Activated CD8-positive, alpha-beta memory T cell treated with anti-CD3 and anti-CD28 coated beads for 4 hours (primary cell): ENCODE measurements at regions not wholly inside any gene's neighbourhood (a gene's known extent, or its start where the extent isn't known, plus 50 kb on each side); places are given as distances from the start of the nearest gene placed in this dataset.

Experiments used
- DNase-seq, 2 donors: peaks; one replicate each; pipeline ENCODE4 v3.0.0-alpha.2; 2020; ENCODE audit warnings: low read depth in 2 of 2

DNA sequence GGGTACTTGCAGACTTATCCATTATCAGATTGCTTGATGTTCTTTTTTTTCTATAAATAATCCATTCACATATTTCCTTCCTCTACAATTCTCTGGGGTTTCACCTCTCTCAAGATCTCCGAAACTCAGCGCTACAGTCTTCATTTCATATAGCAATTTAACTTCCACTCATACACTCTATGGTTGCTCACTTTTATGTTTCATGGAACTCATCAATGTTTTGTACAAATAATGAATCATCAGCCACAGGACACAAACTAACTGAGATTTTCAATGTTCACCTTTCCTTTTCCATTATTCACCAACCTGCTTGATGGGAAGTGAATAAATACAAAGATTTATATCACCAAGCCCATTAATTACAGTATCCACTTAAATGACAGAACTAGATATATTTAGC lies 534.7 kb downstream of the LRFN5 start:
- DNase-seq = no peak

DNA sequence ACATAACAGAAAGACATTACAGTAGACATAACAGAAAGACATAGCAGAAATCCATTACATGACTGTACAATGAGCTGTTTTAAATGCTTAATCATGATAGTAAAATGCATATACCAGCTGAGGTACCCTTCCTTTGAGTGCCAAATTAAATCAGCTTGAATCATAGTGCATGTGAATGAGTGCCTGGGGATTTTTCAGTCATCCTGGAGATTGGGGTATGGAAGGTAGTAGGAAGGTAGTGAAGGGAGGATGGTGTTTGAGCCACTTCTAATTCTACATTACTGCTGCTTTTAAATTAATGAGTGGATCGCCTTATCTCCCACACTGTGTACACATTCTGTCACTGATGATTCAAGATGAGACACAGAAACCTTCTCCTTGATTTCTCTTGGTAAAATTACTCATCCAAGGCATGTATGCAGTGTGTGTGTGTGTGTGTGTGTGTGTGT lies 534.2 kb downstream of the LRFN5 start:
- no peak for DNase-seq

DNA sequence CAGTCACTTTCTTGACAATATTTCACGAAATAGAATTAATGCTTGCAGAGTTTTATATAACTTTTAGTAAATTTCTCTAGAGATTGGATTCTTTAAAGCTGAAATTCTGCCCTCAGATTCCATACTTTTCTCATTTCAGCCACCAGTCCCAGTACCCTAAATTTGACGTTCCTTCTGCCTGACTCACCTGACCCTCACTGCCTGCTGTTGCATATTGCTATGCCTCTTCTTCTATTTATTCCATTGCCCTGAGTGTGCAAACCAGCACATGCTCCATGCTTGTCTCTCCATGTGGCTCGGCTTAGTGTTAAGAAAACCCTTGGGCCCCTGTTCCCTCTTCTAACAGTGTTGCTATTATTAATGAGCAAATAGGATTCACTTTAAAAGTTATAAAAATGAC lies 533.3 kb downstream of the LRFN5 start:
- no peak for DNase-seq

DNA sequence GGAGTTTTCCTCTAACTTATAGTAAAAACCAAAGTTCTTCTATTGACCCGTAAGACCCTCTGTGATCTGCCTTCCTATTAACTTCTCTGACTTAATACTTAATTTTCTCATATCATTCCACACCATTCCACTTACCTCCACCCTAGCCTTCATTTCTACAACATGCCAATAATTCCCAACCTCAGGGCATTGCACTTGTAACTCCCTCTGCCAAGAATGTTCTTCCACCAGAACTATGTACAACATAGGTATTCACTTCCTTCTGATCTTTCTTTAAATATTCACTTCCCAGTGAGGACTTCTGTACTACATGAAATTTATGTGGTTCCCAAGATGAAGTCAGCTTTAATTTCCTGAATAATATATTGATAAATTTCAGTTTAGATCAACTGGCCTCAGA lies 531.7 kb downstream of the LRFN5 start:
- no peak for DNase-seq

DNA sequence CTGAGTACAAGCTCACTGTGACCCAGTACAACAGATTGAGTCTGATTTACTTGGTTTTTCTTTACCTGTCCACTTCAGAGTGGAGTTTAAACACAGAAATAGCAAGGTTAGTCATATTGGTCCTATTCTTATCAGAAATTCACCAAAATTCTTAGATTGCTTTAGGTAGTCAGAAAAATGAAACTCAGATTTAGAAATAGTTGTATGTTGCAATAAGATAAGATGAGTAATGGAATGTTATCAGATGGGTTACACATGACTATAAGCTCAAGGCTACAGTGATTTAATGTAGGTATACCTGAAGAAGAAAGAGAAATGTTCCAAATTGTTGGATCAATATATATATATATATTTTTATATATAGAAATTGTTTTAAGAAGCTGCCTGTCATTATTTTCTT lies 524.1 kb downstream of the LRFN5 start:
- DNase-seq = no peak

DNA sequence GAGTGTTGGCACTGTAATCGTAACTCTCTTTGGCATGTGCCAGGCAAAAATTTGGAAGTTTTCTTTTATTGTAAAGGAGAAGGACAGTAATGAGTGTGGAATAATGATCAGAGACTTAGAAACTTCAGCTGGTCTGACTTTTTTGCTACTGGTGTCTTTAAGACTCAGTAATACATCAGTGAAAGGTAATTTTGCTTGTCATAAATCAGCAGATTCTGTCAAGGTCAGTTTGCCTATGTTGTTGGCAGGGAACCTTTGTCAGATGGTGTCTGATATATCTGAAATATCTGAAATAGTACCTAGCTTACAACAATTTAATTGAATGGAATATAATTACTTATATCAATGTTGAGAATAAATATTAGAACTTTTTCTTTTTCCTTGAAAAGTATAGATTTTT lies 516.9 kb downstream of the LRFN5 start:
- no peak for DNase-seq

DNA sequence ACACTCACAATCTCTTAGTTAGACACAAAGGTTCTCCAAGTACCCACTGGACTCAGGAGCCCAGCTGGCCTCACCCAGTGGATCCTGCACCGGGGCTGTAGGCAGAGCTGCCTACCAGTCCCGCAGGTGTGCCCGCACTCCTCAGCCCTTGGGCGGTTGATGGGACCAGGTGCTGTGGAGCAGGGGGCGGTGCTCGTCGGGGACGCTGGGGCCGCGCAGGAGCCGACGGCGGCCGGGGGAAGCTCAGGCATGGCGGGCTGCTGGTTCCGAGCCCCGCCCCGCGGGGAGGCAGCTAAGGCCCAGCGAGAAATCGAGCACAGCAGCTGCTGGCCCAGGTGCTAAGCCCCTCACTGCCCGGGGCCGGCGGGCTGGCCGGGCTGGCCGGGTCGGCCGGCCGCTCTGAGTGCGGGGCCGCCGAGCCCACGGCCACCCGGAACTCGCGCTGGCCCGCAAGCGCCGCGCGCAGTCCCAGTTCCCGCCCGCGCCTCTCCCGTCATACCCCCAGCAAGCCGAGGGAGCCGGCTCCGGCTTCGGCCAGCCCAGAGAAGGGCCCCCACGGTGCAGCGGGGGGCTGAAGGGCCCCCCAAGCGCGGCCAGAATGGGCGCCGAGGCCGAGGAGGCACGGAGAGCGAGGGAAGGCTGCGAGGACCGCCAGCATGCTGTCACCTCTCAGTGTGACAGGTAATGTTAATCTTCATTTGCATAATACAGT lies 506.8 kb downstream of the LRFN5 start:
- DNase-seq = no peak

DNA sequence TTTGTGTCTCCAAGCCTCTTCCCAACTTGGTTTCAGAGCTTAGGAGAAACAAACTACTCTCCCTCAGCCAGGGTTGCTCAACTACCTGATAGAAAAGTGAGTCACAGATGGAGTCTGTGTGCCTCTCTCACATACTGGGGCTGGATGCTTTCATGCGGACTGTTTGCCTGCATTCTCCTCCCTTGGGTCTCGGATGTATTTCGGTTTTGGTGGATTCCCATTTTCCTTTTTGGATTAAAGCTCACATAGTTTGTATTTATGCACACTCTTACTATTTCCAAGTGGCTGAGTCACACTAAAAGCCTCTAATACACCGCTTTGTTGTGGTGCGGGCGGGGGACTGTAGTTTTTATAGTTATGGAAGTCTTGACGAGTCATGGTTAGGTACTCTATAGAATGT lies 505.4 kb downstream of the LRFN5 start:
- DNase-seq = no peak

DNA sequence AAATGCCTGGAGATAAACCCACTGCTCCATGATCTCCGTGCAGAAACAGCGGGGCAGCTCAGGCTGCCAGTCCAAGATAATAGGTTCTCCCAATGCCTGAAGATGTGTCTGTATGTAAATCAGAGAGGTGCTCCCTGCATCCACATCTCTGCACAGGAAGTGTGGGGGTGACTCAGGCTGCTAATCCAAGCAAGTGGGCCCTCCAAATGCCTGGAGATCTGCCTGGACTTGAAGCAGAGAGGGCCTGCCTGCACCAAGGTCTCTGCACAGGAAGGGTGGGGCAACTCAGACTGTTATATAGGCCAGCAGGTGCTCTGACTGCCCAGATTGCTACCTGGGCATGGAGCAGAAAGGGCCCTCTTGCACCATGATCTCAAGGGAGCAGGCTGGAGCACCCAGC lies 504.7 kb downstream of the LRFN5 start:
- DNase-seq = no peak

DNA sequence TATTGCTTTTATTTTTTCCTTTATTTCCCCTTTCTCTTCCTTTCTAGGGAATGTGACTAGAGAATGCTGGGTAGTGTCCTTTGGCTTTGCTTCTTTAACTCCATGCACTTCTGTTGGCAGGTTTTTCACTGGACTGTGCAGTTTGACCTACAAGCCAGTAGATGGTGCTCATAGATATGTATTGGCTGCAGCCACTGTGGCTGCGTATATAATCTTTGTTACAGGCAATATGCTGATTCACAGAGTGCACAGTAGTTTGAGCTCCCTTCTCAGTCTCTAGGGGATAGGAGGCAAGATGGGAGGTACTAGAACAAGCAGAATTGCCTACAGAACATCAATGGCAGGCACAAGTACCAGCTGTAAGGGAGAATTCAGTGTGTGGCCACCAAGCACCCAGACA lies 503.5 kb downstream of the LRFN5 start:
- no peak for DNase-seq

DNA sequence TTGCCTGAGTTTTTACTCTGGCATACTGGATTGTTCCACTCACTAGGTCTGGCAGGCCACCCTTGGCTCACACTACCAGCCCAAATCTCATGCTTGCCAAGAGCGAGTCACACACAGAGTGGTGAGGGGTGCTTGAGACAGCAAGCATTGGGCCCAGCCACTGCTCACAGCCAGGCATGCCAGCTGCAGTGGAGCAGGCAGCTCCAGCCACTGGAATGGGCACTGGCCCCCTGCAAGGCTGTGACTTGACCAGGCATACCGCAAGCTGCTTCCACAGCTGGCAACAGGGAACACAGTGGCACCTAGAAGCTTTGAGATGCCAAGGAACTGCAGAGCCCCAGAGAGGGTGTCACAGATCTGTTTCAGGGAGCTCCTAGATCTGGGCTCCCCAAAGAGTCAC lies 488.5 kb downstream of the LRFN5 start:
- DNase-seq = no peak

DNA sequence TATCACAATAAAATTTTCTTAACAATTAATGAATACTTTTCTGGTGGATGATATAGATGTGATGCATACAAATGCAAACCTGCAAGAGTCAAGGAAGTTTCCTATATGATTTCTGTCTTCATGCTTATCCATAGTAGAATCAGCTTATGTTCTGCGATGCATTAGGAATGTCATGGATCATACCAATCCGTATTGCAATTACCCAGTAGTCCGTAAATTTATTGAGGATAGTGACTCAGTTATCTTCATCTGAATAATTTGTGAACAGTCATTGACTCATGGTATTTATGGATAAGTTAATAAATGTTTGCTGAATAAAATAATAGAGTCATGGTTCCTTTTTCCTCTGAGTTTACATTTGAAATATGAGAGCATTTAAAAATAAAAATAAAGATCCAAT lies 483.4 kb downstream of the LRFN5 start:
- DNase-seq = no peak

DNA sequence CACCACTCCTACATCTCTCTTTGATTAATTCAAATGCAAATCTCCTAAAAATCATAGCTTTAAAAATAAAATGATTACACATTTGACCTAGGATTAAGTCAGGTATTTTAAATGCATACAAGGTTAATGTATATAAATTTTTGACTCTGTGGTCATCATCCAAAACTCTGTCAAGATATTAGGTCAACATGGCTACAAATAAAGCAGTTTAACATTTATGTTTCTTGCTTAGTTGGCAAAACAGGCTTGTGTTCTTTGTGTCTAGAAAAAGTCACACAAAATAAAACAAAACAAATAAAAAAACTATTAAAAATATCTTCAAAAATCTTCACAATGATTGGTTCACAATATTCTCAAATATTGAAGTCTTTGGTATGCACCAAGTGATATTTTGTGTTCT lies 473.2 kb downstream of the LRFN5 start:
- DNase-seq = no peak

DNA sequence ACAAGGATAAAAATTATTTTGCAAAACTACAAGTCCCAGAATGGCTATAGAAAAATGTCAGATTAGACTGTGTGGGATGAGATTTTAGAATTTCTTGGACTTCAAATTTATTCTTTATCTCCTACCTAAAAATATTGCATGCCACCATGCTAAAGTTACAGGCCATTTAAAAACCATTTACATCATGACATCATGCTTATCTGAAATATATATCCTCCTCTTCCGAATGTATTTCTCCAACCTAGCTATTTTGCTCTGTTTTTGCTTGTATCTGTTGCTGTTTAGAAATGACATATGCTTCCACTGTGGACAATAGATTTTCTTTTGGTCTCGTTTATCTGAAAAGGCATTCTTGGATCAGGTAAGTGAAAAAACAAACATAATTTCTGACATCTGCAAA lies 471.7 kb downstream of the LRFN5 start:
- DNase-seq = no peak

DNA sequence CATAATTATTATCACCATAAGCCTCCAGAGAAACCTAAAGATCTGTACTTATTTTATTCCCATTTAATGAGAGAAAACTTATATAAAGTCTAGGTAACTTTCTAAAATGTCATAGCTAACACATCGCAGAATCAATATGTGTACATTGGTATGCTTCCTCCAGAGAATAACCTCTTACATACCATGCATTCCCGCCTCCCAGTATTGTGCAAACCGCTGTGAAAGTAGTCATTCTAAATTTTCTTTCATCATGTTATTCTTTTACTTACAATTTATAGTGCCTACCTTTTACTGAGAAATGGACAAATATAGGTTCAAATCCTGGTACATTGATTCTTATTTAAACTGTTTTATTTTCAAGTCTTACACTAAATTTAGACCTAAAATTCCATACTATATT lies 463.4 kb downstream of the LRFN5 start:
- DNase-seq = no peak

DNA sequence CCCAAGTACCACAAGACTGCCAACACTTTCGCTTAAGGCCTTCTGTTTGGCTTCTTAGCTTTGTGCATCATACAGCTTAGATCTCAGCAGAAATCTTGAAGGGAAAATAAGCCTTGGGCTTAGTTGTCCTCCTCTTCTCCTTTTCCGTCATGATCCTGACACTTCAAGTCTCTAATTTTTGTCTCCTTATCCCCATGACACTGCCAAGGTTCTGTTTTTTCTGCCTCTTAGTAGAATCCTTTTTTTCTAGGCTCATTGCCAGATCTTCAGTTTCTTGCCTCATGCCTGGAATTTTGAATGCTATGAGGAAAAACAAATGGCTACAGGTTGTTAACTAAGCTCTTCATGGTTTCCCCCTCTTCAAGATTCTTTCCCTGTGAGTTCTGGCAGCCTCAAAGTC lies 450.4 kb downstream of the LRFN5 start:
- DNase-seq = no peak

DNA sequence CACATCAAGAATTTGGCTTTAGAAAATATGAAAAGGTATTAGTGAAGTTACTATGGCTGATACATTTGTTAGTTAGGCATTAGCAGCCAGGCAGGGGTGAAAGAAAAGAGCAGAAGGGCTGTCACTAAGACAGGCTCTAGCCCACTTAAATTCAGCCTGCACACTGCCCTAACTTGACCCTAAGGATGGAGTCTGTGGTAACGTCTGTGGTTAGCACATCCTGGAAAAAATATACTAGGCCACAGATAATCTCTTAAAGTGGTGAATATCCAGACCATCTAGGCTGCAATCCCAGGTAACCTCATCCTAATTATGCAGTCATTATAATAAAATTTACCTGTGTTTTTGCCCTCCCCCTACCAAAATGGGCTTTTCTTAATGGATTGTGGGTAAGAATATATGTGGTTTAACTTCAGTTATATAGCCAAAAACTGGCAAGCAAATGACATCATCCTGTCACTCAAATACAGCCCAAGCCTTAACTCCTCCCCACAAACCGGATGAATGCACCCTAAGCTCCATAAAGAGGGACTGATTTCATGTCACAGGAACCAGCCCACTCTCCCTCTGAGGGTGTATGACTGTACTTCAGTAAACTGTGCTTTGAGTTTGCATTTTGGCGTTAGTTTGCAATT lies 440.9 kb downstream of the LRFN5 start:
- DNase-seq = no peak

DNA sequence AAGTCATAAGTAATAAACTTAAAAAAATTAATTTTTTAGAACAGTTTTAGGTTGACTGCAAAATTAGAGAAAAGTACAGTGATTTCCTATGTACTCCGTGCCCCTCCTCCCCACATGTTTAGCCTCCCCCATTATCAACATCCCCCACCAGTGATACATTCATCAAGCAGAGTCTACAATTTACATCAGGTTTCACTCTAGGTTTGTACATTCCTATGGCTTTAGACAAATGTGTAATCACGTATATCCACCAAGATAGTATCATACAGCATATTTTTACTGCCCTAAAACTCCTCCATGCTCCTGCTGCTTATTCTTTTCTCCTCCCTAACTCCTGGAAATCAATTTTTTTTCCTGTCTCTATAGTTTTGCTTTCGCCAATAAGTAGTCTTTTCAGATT lies 438.7 kb downstream of the LRFN5 start:
- no peak for DNase-seq

DNA sequence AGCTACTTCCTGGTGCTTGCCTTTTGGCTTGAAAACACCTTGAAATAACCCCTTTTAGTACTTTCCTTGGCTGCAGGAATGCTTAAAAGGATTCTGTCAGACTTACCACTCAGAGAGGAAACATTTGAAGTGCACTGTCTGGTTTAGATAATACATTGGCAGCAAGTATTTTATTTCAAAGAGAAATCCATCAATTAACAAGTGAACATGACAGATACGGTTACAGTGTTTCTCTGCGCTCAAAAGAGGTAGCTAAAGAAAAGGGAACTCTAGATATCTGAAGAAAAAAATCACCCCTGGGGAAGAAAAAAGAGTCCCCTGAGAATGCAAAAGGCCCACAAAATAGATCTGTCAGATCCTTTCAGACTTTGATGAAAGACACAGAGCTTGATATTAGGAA lies 421.9 kb downstream of the LRFN5 start:
- DNase-seq = no peak

DNA sequence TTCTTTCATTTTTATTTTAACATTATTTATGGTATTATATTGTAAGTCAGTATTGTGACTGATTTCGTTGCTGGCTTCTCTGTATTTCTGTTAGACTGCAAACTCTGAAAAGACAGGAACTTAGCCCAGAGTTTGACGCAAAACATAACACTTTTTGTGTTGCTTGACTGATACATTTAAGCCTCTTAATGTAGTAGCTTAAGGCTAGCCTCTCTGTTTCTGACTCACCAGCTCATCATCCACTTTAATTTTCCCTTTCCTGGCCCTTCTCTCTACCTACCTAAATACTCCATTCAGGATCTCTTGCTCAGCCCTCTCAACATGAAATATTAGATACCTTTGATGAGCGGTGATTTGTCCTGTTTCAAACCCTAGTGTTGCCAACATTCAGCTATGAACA lies 420.6 kb downstream of the LRFN5 start:
- DNase-seq = no peak

DNA sequence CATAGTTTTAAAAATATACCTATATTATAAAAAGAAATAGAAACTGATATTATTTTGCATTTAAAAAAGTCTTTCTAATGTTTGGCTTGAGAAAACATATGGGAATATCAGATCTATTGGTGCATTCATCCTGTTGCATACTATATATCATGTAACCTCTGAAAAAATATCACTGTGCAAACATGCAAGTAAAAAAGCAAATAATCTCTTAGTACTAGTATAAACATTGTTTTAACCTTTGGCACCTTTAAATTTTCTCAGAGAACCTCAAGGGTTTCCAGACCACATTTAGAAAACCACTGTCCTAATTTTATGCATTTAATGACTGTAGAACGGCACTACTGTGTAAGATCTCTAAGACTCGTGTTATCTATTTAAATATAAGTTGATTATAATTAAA lies 416.8 kb downstream of the LRFN5 start:
- no peak for DNase-seq

DNA sequence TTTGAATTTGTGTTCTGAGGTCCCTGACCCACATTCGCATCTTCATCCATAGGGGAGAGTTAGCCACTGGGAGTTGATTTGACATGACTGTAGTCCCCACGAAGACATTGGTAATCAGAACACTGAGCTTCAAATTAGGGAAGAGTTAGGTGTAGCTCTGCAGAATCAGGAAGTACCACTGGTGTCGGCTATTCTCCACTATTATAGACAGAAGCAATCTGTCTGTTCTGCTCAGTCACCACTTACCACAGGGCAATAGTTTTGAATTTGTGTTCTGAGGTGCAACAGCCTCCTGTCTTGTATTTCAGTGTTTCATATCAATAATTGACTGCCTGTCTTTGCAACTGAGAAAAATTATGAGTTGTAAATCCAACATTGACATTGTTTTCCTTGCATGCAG lies 407.6 kb downstream of the LRFN5 start:
- no peak for DNase-seq

DNA sequence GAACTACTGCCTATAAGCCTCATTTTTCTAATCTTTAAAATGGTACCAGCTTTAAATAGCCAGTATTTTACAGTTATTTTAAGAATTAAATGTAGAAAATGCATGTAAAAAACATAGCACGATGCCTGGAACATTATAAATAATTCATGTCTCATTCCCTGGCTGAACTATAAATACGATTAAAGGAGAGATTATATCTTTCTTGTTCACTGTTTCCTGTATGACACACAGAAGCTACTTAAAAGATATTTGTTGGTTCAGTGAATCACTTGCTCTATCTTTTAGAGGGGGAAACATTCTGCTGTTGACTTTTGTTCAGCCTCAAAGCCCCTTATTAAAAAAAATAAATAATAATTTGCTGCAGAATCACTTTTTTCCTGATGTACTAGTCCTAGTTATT lies 406.9 kb downstream of the LRFN5 start:
- DNase-seq = no peak

DNA sequence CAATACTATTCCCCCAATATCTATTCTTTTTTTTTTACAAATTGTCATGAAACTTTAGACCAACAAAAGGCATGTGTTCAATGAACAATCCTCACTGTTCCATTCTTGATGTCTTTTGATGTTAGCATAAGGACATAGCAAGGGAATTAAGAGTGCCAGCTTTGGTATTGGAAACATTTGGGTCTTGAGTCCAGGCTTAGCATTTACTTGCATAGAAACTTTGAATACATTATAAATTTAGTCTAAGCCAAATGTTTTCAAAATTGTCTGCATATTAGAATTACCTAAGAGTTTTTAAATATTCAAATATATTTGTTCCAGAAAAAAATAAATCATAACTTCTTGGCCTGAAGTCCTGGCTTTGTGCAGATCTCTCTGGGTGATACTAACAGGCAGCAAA lies 406.5 kb downstream of the LRFN5 start:
- no peak for DNase-seq
